ENCODE measurements at regions not wholly inside any gene's neighbourhood (a gene's known extent, or its start where the extent isn't known, plus 50 kb on each side); places are given as distances from the start of the nearest gene placed in this dataset.

DNA sequence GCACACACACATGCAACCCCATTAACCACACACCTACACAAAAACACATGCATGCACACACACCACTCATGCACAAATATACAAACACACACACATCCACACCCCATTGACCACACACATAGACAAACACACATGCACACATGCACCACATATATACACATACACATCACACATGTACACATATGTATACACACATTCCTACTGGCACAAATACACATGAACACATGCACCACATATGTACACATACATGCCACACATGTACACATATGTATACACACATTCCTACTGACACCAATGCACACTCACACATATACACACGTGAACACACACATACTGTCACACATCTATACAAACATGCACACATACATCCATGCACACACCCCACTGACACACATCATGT lies 212.5 kb upstream of the PPP2R2D start:
- Mint-ChIP-seq H3K27me3 (no peaks in the 10 kb centered on the region), H3K4me3 (no peak overlapping the region)

DNA sequence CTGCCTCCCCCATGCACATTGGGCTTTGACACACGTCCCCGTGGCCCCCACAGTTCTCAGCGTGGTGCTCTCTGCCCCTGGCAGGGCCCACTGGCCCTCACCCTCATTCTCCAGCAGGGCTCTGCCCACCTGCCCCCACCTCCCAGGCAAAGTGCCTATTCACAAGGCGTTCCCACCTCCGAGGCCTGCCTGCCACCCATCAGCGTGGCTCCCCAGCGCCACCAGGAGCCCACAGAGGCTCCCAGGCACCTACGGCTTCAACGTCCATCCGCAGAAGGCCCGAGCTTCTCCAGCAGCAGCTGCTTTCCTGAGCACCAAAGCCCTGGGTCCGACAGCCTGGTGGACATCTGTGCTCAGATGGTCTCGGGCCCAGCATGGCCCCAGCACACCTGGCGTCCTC lies 211.8 kb upstream of the PPP2R2D start:
- Mint-ChIP-seq H3K36me3 (ENCODE audit: low read depth) (no peaks in the 10 kb centered on the region), H3K9me3 (no peaks in the 10 kb centered on the region), H3K27me3 (no peaks in the 10 kb centered on the region), H3K27ac (no peak overlapping the region), H3K4me1 (ENCODE audit: low read depth) (no peaks in the 10 kb centered on the region), H3K4me3 (no peak overlapping the region)

More for the DNA sequence above, 212.5 kb upstream of the PPP2R2D start:
- H3K27ac Mint-ChIP-seq, result no peak overlapping the region
- H3K9me3 Mint-ChIP-seq, result no peaks in the 10 kb centered on the region
- H3K4me1 Mint-ChIP-seq (ENCODE audit: low read depth), result no peaks in the 10 kb centered on the region
- H3K36me3 Mint-ChIP-seq (ENCODE audit: low read depth), result no peaks in the 10 kb centered on the region

DNA sequence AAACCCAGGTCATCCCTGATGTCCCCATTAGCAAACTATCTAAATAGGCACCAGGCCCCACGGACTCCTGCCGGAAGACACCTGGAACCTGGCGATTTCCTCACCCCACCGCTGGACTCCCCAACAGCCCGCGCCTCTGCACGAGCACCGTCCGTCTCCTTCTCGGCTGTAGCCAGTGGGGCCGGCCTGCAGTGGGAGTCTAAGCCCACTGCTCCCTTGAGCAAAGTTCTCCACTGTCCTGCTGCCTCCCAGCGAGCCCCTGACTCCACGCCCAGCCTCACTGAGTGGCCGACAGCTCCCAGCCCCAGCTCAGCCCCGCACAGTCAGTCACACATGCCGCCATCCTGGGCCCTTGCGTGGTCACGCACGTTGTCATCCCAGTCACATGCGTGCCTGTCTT lies 211.3 kb upstream of the PPP2R2D start:
- no peak overlapping the region for H3K4me3 Mint-ChIP-seq
- H3K27me3 Mint-ChIP-seq, result no peaks in the 10 kb centered on the region
- H3K36me3 Mint-ChIP-seq (ENCODE audit: low read depth), result no peaks in the 10 kb centered on the region
- H3K27ac Mint-ChIP-seq, result no peak overlapping the region
- no peaks in the 10 kb centered on the region for H3K9me3 Mint-ChIP-seq
- H3K4me1 Mint-ChIP-seq (ENCODE audit: low read depth), result no peaks in the 10 kb centered on the region

DNA sequence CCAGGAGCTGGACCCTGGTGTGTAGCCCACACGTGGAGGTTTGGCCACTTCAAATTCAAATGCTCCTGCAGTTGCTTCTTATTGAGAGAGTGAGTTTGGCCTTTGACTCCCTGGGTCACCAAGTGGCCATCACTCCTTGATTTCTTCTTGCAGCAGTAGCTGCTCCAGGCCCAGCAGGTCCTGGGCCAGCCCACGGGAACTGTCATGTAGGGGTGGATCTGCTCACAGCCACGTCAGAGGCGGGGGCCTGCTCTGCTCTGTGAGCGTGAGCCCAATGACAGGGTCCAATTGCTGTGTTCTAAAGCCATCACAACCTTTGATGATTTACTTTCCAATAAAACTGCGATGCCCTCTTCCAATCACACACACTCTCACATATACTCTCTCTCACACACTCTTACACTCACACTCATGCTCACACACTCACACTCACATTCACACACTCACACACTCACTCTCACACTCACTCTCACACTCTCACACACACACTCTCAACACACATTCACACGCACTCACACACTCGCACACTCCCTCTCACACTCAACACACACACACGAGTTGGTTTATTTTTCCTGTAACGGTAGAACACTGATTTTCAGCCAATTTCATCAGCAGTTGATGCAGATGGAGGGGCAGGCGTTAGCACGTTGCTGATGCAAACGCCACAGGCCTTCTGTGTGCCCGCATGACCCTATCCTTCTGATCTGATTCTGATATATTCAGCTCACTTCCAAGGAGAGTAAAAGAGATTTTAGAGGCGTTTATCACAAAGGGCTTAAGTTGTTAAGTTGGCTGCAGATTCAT lies 210.7 kb upstream of the PPP2R2D start:
- no peaks in the 10 kb centered on the region for H3K9me3 Mint-ChIP-seq
- H3K27me3 Mint-ChIP-seq, result no peaks in the 10 kb centered on the region
- no peak overlapping the region for H3K4me3 Mint-ChIP-seq
- H3K4me1 Mint-ChIP-seq (ENCODE audit: low read depth), result no peaks in the 10 kb centered on the region
- no peak overlapping the region for H3K27ac Mint-ChIP-seq
- no peaks in the 10 kb centered on the region for H3K36me3 Mint-ChIP-seq (ENCODE audit: low read depth)

DNA sequence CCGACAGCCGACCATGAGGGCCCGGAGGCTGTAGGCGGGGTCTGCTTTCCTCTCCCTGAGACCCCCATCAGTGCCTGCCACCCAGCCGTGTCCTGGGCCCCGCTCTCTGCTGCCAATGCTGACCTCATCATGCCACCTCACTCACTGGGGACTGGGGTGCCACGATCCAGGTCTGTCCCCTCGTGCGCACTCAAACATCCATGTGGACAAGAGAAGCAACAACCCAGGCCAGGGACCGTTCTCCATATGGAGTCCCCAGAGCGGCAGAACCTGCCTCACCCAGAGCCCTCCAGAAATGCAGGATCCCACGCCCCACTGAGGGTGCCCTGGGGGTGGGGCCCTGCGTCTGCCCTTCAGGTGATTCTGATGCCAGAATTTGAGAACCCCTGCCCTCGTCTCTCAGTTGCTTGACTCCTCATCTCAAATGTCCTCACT lies 210.0 kb upstream of the PPP2R2D start:
- Mint-ChIP-seq H3K4me1 (ENCODE audit: low read depth) (no peaks in the 10 kb centered on the region), H3K27ac (no peak overlapping the region), H3K27me3 (no peaks in the 10 kb centered on the region), H3K4me3 (no peak overlapping the region), H3K9me3 (no peaks in the 10 kb centered on the region), H3K36me3 (ENCODE audit: low read depth) (no peaks in the 10 kb centered on the region)

DNA sequence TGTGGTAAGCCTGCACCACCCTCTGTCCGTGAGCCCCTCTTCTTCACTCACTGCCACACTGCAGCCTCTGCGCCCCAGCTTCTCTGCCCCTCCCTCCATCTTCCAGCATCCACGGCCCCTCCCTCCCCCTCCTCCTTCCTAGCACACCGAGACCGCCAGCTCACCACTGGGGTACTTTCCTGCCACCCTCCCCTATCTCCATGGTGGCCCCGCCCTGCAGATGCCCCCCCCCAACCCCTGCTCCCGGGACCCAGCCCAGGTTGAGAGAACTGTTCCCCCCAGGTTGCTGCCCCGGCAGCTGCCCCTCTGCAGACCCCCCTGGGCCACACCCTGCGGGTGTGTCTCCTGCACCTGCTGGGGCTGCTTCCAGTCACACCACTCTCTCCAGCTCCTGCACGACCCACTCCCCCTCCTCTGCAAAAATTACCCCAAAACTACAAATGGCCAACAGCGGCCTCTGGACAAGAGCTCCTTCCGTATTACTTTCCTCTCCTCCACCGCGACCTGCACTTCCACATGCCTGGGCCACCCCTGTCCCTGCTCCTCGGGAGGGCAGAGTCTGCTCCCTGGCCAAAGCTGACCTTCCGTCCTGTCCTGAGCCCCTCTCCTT lies 209.2 kb upstream of the PPP2R2D start:
- Mint-ChIP-seq H3K4me1 (ENCODE audit: low read depth) (no peaks in the 10 kb centered on the region), H3K4me3 (no peak overlapping the region), H3K27ac (no peak overlapping the region), H3K36me3 (ENCODE audit: low read depth) (no peaks in the 10 kb centered on the region), H3K9me3 (no peaks in the 10 kb centered on the region), H3K27me3 (no peaks in the 10 kb centered on the region)

DNA sequence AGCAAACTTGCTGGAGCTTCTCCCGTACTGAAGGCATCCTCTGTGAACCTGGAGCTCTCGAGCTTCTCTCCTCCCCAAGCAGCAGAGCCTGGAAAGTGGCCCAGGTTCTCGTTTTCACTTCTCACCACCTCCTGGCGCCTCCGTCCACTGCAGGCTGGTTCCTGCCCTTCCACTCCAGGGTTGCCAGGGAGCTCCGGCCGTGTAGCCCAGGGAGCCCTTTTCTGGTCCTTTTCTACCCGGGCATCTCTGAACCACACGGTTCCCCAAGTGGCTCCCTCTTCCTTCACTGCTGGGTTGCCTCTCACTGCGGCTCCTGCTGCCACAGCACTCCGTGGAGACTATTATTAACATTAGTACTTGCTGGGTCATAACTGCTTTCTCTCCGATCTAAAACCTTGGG lies 208.6 kb upstream of the PPP2R2D start:
- H3K4me3 Mint-ChIP-seq, result no peak overlapping the region

DNA sequence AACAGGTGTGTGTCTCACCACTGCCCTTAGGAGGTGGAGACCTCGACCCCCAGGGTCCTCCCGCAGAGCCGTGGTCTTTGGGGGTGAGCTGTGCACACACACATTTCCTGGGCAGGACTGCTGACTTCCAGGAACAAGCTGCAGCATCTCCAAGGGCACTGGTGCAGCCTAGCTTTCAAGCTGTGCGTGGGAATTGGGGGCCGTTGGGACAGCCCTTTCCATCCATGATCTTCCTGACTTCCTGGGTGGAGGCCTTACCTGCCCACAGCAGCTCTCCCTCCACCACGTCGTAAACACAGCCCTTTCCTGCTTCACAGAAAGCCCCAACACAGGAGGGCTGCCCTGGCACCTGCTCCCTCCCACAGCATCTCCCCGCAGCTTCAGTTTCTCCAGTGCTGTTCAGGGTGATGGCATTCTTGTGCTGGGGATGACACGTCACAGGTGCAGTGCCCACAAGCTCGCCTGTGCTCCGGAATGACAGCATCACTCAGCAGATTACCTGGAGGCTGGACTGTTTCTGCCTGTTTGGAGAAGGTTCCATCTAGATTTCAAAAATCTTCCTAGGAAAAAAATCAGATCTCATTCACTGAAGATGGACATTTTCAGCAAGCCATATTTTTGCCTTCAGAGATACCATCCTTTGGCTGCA lies 208.0 kb upstream of the PPP2R2D start:
- Mint-ChIP-seq H3K27ac (no peak overlapping the region), H3K36me3 (ENCODE audit: low read depth) (no peaks in the 10 kb centered on the region), H3K4me1 (ENCODE audit: low read depth) (no peaks in the 10 kb centered on the region), H3K4me3 (no peak overlapping the region), H3K27me3 (no peaks in the 10 kb centered on the region), H3K9me3 (no peaks in the 10 kb centered on the region)

More for the DNA sequence above, 208.6 kb upstream of the PPP2R2D start:
- Mint-ChIP-seq H3K36me3 (ENCODE audit: low read depth) (no peaks in the 10 kb centered on the region), H3K9me3 (no peaks in the 10 kb centered on the region), H3K4me1 (ENCODE audit: low read depth) (no peaks in the 10 kb centered on the region), H3K27me3 (no peaks in the 10 kb centered on the region), H3K27ac (no peak overlapping the region)

DNA sequence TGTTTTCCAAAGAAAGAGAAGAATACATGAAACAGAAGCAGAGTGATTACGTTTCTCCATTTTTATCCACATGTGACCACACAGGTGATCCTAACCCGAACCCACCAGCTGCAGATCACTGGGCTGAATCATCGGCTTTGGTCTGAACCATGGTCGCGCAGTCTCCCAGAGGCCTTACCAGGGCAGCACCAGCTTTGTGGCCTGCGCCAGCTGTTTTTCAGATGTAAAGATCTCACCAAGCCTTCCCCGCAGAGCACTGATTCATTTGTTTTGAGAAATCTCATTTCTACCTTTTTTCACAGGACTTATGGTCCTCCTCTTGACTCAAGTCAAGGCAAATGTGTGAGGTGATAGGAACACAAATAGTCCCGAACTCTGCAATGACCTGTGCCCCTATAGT lies 207.0 kb upstream of the PPP2R2D start:
- Mint-ChIP-seq H3K4me1 (ENCODE audit: low read depth) (no peaks in the 10 kb centered on the region), H3K27me3 (no peaks in the 10 kb centered on the region), H3K27ac (no peak overlapping the region), H3K9me3 (no peaks in the 10 kb centered on the region), H3K4me3 (no peak overlapping the region), H3K36me3 (ENCODE audit: low read depth) (no peaks in the 10 kb centered on the region)

DNA sequence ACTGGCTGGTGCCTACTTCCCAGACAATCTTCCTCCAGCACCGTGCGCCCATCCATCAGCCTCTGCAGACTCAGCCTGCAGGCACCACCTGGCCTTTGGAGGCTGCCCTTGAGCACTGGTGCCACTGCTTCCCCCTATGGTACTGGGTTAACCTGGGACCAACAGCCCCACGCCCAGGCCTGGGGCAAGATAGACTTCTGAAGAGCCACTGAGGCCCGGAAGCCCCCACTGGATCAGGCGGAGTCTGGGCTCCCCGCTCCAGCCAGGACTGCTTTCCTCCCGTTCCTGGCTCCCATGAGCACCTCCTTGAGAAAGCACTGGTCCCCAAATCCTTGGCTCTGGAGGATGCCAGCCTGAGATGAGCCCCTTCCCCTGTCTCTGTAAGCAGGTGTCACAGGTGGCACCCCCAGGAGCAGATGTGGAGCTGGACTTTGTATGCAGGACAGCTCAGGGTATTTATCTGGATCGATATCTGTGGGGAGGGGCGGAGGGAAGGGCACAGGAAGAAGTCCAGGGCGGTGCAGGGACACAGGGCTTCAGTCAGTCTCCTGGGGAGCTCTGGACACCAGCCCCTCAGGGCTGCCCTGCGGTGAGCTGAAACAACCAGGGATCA lies 206.5 kb upstream of the PPP2R2D start:
- H3K27ac Mint-ChIP-seq, result no peak overlapping the region
- no peaks in the 10 kb centered on the region for H3K27me3 Mint-ChIP-seq
- no peaks in the 10 kb centered on the region for H3K36me3 Mint-ChIP-seq (ENCODE audit: low read depth)
- H3K4me3 Mint-ChIP-seq, result no peak overlapping the region
- H3K9me3 Mint-ChIP-seq, result no peaks in the 10 kb centered on the region
- no peaks in the 10 kb centered on the region for H3K4me1 Mint-ChIP-seq (ENCODE audit: low read depth)

DNA sequence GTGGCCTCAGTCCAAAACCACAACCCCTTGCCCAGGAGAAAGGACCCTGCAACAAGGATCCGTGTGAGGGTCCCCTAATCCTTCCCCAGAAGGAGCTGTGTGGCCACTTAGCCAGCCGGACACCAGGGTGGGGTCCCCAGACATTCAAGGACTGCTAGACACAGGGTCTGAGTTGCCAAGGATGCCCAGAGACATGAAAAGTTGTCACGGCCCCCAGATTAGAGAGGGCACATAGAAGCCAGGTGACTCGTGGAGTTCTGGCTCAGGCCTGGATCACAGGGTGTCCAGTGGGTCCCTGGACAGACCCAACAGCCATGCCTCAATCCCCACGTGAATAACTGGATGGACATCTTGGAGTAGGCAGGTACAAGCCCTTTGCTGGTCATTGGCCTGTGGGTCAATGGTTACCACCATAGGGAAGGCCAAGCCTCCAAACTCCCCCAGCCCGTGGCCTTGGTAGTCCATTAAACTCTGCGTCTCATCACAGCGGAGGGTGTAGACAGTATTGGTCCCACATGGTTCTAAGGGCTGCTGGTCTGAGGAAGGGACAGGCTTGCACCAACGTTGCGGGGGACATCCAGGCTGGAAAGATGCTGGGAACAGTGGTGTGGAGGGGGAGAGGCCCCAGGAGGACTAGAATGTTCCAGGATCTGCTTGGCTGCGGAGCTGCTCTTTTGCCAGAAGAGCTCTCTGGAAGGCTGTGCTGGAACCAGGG lies 205.9 kb upstream of the PPP2R2D start:
- Mint-ChIP-seq H3K36me3 (ENCODE audit: low read depth) (no peaks in the 10 kb centered on the region), H3K27ac (no peak overlapping the region), H3K9me3 (no peaks in the 10 kb centered on the region), H3K4me1 (ENCODE audit: low read depth) (no peaks in the 10 kb centered on the region), H3K4me3 (no peak overlapping the region), H3K27me3 (no peaks in the 10 kb centered on the region)

DNA sequence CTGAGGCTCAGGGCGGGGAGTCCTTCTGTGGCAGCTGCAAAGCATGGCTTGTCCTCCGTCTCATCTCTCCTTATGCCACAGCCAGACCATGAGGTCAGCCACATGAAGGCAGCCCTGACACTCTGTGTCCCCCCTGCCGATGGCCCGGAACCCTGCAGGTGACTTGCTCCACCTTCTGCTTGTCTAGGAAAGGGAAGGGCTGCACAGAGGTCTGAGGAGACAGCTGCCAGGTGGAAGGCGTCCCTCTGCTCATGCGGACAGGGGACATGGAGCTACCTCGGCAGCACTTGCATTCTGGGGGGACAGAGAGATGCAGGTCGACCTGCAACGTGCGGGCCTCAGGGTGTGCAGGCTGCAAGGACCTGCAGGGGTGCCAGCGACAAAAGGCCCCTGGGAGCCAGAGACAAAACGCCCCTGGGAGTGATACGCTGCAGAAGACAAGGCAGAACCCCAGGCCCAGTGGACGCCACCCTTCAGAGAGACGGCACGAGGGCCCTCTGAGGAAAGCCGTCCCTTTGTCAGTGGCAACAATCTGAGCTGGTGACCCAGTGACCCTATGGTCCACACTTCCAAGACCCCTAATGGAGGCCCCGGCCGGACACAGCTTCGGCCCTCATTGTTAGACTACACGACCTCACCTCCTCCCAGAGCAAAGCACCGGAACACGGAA lies 205.2 kb upstream of the PPP2R2D start:
- Mint-ChIP-seq H3K27me3 (no peaks in the 10 kb centered on the region), H3K9me3 (no peaks in the 10 kb centered on the region), H3K4me1 (ENCODE audit: low read depth) (no peaks in the 10 kb centered on the region), H3K4me3 (no peak overlapping the region), H3K27ac (no peak overlapping the region), H3K36me3 (ENCODE audit: low read depth) (no peaks in the 10 kb centered on the region)

DNA sequence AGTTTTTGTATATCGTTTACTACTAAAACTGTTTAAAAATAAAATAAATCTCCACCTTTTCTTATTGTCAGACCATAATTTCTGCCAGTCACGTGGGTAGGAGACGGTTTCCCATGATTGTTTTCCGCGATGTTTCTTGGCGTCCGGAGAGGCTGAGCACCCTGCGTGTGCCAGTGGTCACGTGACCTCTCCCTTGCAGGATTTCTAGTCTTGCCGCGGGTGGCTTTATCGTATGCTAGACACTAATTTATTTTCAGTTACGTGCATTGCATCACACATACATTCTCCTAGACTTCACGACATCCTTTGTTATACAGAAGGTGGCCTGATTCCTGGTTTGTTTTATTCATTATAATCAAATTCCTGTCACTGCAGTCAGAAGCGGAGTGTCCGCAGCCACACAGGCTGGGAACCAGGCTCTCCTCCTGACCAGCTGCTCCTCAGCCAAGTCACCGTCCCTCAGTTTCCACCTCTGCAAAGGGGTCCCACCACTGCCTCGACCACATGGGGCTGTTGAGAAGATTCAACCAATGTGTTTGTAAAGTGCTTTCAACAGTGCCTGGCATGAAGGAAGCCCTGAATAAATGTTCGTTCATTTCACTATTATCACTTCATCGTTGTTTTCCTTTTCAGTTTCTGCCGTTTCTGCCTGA lies 203.2 kb upstream of the PPP2R2D start:
- Mint-ChIP-seq H3K4me1 (ENCODE audit: low read depth) (no peaks in the 10 kb centered on the region), H3K27me3 (no peaks in the 10 kb centered on the region), H3K27ac (no peak overlapping the region), H3K36me3 (ENCODE audit: low read depth) (no peaks in the 10 kb centered on the region), H3K4me3 (no peak overlapping the region), H3K9me3 (no peaks in the 10 kb centered on the region)

DNA sequence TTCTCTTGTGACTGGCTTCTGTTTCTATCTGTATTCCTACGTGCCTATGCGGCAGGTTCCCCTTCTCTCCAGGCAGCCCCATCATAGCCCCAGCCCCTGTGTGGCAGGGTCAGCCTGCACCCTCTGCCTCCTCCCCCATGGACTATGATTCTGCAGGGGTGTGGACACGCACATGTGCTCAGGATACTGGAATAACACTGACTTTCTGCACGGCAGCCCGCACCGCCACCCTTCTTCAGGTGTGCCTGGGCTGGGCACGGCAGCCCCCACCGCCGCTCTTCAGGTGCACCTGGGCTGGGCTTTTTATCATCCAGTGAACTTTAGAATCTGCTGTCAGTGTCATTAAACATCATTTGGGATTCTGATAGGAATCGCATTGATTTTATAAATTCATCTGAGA lies 202.6 kb upstream of the PPP2R2D start:
- Mint-ChIP-seq H3K27ac (no peak overlapping the region), H3K36me3 (ENCODE audit: low read depth) (no peaks in the 10 kb centered on the region), H3K4me3 (no peak overlapping the region), H3K4me1 (ENCODE audit: low read depth) (no peaks in the 10 kb centered on the region), H3K9me3 (no peaks in the 10 kb centered on the region), H3K27me3 (peaks cover 1% of the 10 kb centered on the region)
